ENCODE measurements at regions not wholly inside any gene's neighbourhood (a gene's known extent, or its start where the extent isn't known, plus 50 kb on each side); places are given as distances from the start of the nearest gene placed in this dataset.

GRCh38 chr9:3049636-3050035 is 205.7 kb upstream of the PUM3 start:
- no peak for DNase-seq (ENCODE audit: low spot score)

DNA sequence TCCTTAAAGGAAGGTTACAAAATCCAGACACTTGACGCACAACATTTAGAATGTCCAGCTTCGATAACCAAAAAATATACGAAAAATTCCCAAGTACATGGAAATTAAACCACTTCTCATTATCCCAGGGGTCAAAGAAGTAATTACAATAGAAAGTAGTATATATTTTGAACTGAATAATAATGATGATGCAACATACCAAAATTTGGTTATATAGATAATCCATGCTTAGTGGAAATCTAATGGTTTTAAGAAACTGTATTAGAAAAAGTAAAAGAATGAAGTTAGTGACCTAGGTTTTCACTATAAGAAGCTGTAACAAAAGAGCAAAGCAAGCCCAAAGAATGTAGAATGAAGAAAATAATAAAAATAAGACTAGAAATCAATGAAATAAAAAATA is 204.0 kb upstream of the PUM3 start:
- DNase-seq (ENCODE audit: low spot score) = no peak

DNA sequence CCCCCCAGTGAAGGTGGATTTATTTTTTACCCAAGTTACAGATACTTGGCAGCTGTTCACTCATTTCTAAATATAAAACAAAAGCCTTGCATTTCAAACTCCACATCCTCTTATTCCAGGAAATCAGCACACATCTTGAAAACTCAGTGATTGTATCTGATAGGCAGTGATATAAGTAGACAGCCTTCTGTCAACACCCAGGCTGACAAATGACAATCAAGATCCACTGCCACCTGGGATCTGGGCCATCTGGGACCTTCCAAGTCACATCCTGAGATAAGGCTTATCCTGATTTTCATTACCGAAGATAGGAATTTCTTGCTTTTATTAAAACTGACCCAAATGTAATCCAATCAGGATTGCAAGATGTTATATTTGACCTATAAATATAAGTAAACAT is 201.3 kb upstream of the PUM3 start:
- DNase-seq (ENCODE audit: low spot score) = no peak

GRCh38 chr9:3043369-3043768 is 199.5 kb upstream of the PUM3 start:
- no peak for DNase-seq (ENCODE audit: low spot score)

DNA sequence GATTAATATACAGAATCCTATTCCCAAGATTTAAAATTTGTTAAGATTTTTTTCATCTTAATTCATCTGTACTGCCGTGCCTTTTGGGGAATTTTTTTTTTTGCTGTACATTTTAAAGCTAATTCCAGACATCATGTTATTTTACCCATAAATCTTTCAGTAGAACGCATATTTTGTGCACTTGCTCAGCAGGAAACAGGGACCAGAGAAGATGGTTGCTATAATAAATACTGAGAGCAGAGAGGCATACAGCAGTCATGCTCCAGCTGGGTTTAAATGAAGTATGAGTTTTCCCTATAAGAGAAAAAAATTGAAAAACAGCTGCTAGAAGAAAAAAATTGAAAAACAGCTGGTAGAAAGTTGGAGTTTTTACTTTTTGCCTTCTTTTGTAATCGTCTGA is 196.9 kb upstream of the PUM3 start:
- DNase-seq (ENCODE audit: low spot score) = no peak

GRCh38 chr9:3036333-3036700 is 192.4 kb upstream of the PUM3 start:
- no peak for DNase-seq (ENCODE audit: low spot score)

DNA sequence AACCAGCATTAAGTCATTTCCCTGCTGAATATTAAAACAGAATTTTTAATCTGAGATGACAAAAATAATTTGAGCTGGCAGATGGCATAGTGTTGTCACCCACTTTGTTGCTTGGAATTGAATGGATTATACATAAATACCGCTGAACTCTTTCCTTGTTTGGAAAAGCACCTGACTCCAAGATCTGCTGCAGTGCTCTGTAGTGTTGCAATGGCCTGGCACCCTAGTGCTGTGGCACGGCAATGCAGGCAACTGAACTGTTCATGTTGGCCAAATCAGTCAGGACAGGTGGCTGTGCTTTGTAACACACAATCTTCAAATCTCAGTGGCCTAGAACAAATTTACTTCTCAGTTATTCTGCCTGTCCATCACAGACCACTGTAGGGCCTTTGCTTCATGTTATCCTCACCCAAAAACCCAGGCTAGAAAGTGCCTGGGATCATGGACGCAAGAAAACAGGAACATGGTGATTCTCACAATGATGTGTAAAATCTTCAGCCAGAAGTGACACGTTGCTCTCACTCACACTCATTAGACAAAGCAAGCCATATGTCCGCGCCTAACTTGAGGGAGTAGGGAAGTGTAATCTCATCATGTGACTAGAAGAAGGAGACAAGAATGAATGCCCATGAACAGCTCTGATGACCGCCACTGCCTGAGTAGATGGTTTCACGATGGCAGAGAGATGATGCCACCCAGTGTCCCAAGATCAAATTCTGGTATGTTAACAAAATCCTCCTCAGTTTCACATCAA is 191.9 kb upstream of the PUM3 start:
- peak; percentile 68 for DNase-seq (ENCODE audit: low spot score)

DNA sequence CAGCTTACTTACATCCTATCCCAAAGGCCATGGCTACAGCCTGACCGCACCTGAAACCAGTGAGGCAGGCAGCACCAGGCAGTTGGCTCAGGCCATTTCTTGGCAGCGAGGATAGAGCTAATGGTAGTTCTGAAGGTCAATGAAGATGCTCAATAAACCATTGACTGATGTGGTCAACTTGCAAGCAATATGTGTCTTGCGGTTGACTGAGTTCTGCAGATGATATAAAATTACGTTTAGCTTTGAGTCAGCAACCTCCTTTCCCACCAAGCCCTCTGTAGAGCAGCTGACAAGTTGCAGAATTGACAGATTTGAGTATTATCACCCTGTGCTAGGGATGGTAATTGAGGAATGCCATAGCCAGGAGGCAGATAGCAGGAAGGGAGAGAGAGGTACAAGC is 189.0 kb upstream of the PUM3 start:
- no peak for DNase-seq (ENCODE audit: low spot score)

GRCh38 chr9:3028535-3028934 is 184.6 kb upstream of the PUM3 start:
- no peak for DNase-seq (ENCODE audit: low spot score)

DNA sequence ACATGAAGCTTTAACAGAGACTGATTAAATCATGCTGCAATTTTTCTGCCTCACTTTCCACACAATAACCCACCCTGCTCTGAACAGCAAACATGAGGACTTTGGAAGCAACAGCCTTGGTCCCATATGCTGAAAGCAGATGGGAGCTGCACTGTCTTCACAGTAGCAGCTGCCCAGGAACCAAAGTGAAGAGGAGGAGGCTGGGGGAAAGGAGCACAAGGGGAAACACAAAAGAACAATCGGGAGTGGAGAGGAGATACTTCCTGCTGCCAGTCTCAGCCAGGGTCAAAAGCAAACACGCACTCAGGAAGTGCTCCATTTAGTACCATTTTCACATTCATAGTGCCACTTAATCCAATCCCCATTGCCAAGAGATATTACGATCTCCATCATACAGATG is 183.3 kb upstream of the PUM3 start:
- DNase-seq (ENCODE audit: low spot score) = peak; percentile 47

GRCh38 chr9:3023449-3023848 is 179.6 kb upstream of the PUM3 start:
- DNase-seq (ENCODE audit: low spot score) = no peak

- DNase-seq (ENCODE audit: low spot score) = no peak
Observed at GRCh38 chr9:3018691-3019230, 174.9 kb upstream of the PUM3 start.

GRCh38 chr9:3018071-3018470 is 174.2 kb upstream of the PUM3 start:
- DNase-seq (ENCODE audit: low spot score) = no peak

DNA sequence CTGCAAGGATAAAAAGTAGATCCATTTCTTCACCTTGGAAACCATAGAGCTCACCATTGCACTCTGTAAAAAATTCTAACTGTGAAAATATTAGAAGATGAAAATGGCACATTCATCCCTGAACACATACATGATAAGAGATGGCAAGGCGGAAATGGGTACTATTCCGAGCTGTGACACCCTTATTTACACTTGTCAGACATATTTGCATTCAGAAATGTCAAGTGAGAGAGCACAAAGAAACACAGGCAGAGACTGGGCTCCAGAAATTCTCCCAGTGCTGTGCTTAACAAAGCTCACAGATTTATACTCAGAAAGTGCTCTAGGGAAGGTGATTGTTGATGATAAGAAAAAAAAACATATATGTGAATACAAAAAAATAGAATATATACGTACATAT is 170.3 kb upstream of the PUM3 start:
- DNase-seq (ENCODE audit: low spot score) = no peak

GRCh38 chr9:3012842-3013241 is 168.9 kb upstream of the PUM3 start:
- no peak for DNase-seq (ENCODE audit: low spot score)

DNA sequence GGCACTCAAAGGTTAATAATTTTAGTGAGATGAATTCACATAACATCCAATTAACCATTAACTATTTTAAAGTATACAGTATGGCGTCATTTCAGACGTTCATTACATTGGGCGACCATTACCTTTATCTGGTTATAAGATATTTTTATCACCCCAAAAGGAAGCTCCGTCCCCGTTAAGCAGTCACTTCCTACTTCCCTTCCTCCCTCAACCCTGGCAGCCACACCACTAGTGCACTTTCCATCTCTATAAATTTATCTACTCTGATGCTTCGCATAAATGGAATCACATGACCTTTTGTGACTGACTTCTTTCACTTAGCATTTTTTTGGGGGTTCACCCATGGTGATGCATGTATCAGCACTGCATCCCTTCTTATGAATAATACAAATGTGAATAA is 168.3 kb upstream of the PUM3 start:
- DNase-seq (ENCODE audit: low spot score) = no peak

- DNase-seq (ENCODE audit: low spot score) = no peak
Observed at GRCh38 chr9:3008091-3008490, 164.2 kb upstream of the PUM3 start.

- no peak for DNase-seq (ENCODE audit: low spot score)
Observed at GRCh38 chr9:3007326-3007725, 163.4 kb upstream of the PUM3 start.

- no peak for DNase-seq (ENCODE audit: low spot score)
Observed at GRCh38 chr9:3006851-3007250, 163.0 kb upstream of the PUM3 start.

DNA sequence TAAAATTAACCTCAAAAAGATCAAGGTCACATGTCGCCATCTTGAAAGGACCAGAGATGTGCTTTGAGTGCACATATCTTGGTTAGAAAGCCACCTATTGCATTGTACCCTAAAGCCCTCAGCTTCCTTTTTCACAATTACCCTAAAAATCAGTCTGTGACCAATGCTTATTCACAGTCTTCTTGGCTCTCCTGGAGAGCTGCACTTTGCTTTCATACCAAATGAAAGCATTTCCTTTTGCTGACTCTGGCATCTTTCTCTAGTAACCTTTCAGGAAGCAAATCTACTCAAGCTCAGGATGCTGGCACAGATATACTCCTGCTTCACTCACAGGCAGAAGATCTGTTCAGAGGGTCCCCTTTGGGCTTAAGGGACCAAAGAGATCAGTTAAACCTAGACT is 160.7 kb upstream of the PUM3 start:
- no peak for DNase-seq (ENCODE audit: low spot score)

- no peak for DNase-seq (ENCODE audit: low spot score)
Observed at GRCh38 chr9:3001311-3001710, 157.4 kb upstream of the PUM3 start.

GRCh38 chr9:2992427-2992826 is 148.5 kb upstream of the PUM3 start:
- DNase-seq (ENCODE audit: low spot score) = no peak

DNA sequence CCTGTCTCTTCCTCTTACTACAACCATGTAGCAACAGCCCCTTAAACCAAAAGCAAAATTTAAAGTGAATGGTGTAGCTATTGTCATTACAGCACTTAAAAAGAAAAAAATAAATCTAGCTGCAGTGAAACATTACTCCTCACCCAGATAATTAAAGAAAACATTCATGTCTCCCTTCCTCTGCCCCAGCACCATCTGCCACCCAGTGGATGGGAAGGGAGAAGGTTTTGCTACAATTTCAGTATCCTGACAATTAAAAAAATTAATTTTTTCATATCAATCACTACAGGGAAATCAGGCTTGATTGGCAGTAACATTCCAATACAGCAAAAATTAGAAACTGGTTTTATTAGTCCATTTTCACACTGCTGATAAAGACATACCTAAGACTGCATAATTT is 147.4 kb upstream of the PUM3 start:
- no peak for DNase-seq (ENCODE audit: low spot score)

DNA sequence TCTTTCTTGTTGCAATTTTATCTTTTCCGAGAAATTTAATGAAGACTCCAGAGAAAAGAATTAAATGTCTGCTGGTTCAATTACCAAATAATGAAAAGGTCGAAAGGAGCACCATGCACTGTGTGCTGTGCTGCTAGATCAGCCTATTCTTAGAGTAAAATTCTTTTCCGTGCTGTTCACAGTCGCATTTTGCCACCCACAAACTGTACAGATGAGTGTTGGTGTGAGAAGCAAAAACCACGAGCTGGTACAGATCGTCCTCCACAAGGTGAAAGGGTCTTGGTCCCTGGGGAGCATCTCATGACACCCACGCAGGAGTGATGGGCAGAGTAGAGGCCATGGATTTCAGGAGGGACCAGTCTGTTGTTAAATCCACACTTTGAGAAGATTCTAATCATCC is 143.8 kb upstream of the PUM3 start:
- peak; percentile 18 for DNase-seq (ENCODE audit: low spot score)

Data from Ammon's horn (tissue), 1 donor.